Endothelial cell of umbilical vein (primary cell): ENCODE measurements at regions not wholly inside any gene's neighbourhood (a gene's known extent, or its start where the extent isn't known, plus 50 kb on each side); places are given as distances from the start of the nearest gene placed in this dataset.

ENCODE experiments used
- BruUV-seq: library from RNA; stranded (reverse); fragments of 400-500 nt; replicated peaks from 2 replicates; lab custom pipeline; 2021; lab: Mats Ljungman, UMichigan
- CTCF ChIA-PET: fragments of 300-600, 350-600 bp; sonication (Branson Sonifier 250); formaldehyde crosslinking; loops from one replicate; lab custom pipeline; 2021; ENCODE audit warnings: antibody characterized with exemption, inconsistent platforms; lab: Charles Lee
- POLR2A ChIA-PET: fragments of 300-600, 350-600 bp; sonication (Branson Sonifier 250); formaldehyde crosslinking; loops from one replicate; lab custom pipeline; 2021; ENCODE audit warnings: antibody characterized with exemption, inconsistent platforms; lab: Charles Lee
- DNase-seq: peaks from one replicate; pipeline ENCODE4 v3.0.0-alpha.2; 2011; ENCODE audit warnings: low read depth, low spot score
- FAIRE-seq: peaks from 2 replicates; lab custom pipeline; 2011; peaks lifted over from hg19 to GRCh38; lab: Jason Lieb, UNC
- H2AFZ ChIP-seq: 2 replicates; pipeline ENCODE4 v1.6.0; 2012; ENCODE audit warnings: low read depth, low read length, control low read depth, inconsistent platforms
- H3K27ac ChIP-seq: 2 replicates; pipeline ENCODE4 v1.5.1; 2011; ENCODE audit warnings: low read depth, mild to moderate bottlenecking, control low read depth, low read length, moderate library complexity; ENCODE audit not compliant: insufficient read depth
- H3K27me3 ChIP-seq, 2 experiments: 2 replicates each; pipeline versions ENCODE4 v1.6.0 to v1.6.1; 2011; ENCODE audit warnings: low read length in 2 of 2, mixed read lengths in 1 of 2; ENCODE audit not compliant: control insufficient read depth in 2 of 2, insufficient read depth in 2 of 2
- H3K36me3 ChIP-seq, 2 experiments: 2 replicates in 1 of 2; 3 replicates in 1 of 2; pipeline ENCODE4 v1.5.1; 2011; ENCODE audit warnings: low read length in 2 of 2, mild to moderate bottlenecking in 1 of 2, moderate library complexity in 1 of 2; ENCODE audit not compliant: control insufficient read depth in 2 of 2, insufficient read depth in 2 of 2; ENCODE audit errors: extremely low read depth in 1 of 2
- H3K4me1 ChIP-seq: 3 replicates; pipeline ENCODE4 v1.5.1; 2011; ENCODE audit warnings: mild to moderate bottlenecking, low read length; ENCODE audit not compliant: control insufficient read depth, insufficient read depth; ENCODE audit errors: extremely low read depth
- H3K4me2 ChIP-seq: 2 replicates; pipeline ENCODE4 v1.6.1; 2011; ENCODE audit warnings: low read length, control low read depth, mixed read lengths; ENCODE audit not compliant: insufficient read depth
- H3K4me3 ChIP-seq, 3 experiments: fragments of 200-600 bp in 1 of 3; sonication (generic), shearing (Covaris generic) in 1 of 3; replicated peaks in 1 of 3; 2 replicates each; pipeline ENCODE4 v1.5.1; 2011 to 2016; ENCODE audit warnings: control low read depth in 3 of 3, low read length in 3 of 3, mild to moderate bottlenecking in 2 of 3, inconsistent platforms in 1 of 3, low read depth in 1 of 3, moderate library complexity in 1 of 3; ENCODE audit not compliant: insufficient read depth in 1 of 3
- H3K79me2 ChIP-seq: 2 replicates; pipeline ENCODE4 v1.6.0; 2012; ENCODE audit warnings: low read length, inconsistent platforms; ENCODE audit not compliant: control insufficient read depth, insufficient read depth
- H3K9ac ChIP-seq: replicated peaks from 2 replicates; pipeline ENCODE3; 2011; ENCODE audit warnings: low read length, control low read depth; ENCODE audit not compliant: insufficient read depth; ENCODE audit errors: extremely low read depth
- H3K9me1 ChIP-seq: replicated peaks from 3 replicates; pipeline ENCODE4 v1.6.0; 2011; ENCODE audit warnings: mild to moderate bottlenecking, low read length; ENCODE audit not compliant: control insufficient read depth, insufficient read depth; ENCODE audit errors: extremely low read depth
- H3K9me3 ChIP-seq: replicated peaks from 2 replicates; pipeline ENCODE4 v1.5.1; 2012; ENCODE audit warnings: low read length, inconsistent platforms; ENCODE audit not compliant: control insufficient read depth, insufficient read depth
- H4K20me1 ChIP-seq: replicated peaks from 2 replicates; pipeline ENCODE3; 2011; ENCODE audit warnings: mild to moderate bottlenecking, low read length; ENCODE audit not compliant: control insufficient read depth, insufficient read depth; ENCODE audit errors: extremely low read depth
- EZH2 ChIP-seq: IDR thresholded peaks from 2 replicates; pipeline ENCODE4 v1.6.1; 2012; ENCODE audit warnings: borderline replicate concordance, low read depth, mild to moderate bottlenecking, moderate library complexity, low read length, inconsistent platforms; ENCODE audit not compliant: severe bottlenecking
- FOS ChIP-seq: IDR thresholded peaks from 2 replicates; pipeline ENCODE4 v1.6.1; 2011; ENCODE audit warnings: mild to moderate bottlenecking, low read length, moderate library complexity, borderline replicate concordance; ENCODE audit not compliant: insufficient read depth
- GATA2 ChIP-seq: IDR thresholded peaks from 2 replicates; pipeline ENCODE4 v1.7.0; 2011; ENCODE audit warnings: low read depth, mild to moderate bottlenecking, moderate library complexity, mixed read lengths, low read length; ENCODE audit not compliant: insufficient read length, insufficient read depth
- JUN ChIP-seq: IDR thresholded peaks from 2 replicates; pipeline ENCODE4 v1.6.1; 2011; ENCODE audit warnings: borderline replicate concordance, low read depth; ENCODE audit not compliant: insufficient read length, insufficient read depth
- MAX ChIP-seq: IDR thresholded peaks from 2 replicates; pipeline ENCODE4 v1.6.1; 2011; ENCODE audit not compliant: insufficient read depth, insufficient read length
- MYC ChIP-seq: IDR thresholded peaks from one replicate; pipeline ENCODE4 v1.6.1; 2011; ENCODE audit warnings: mild to moderate bottlenecking, low read depth, low read length
- POLR2A ChIP-seq: IDR thresholded peaks from 2 replicates; pipeline ENCODE4 v1.6.1; 2012; ENCODE audit warnings: low read depth, mild to moderate bottlenecking, control low read depth, low read length
- POLR2AphosphoS5 ChIP-seq: IDR thresholded peaks from 2 replicates; pipeline ENCODE4 v1.6.1; 2012; ENCODE audit warnings: low read depth, mild to moderate bottlenecking, control low read depth, low read length, moderate library complexity; ENCODE audit not compliant: insufficient read depth
- dilution Hi-C: fragments of 300-500 bp; cut with MboI; formaldehyde crosslinking; loops from one replicate; pipeline ENCODE4 v1.15.0; 2019; ENCODE audit warnings: low sequenced_read_pairs; ENCODE audit not compliant: extremely low pct_ligation_motif_present
- intact Hi-C: fragments of 100-400 bp; cut with micrococcal nuclease; formaldehyde crosslinking; loops from one replicate; pipeline ENCODE4 v1.10.0; 2022
- TF ChIP-seq, protein P1 (sequence below), 2 donors: IDR thresholded peaks; 1 replicate in 1 of 2; 2 replicates in 1 of 2; pipeline ENCODE4 v1.5.1; 2011; ENCODE audit warnings: low read length in 2 of 2, mild to moderate bottlenecking in 2 of 2, moderate library complexity in 2 of 2, control low read depth in 1 of 2, inconsistent platforms in 1 of 2, low read depth in 1 of 2; ENCODE audit not compliant: insufficient read depth in 1 of 2; ENCODE audit errors: extremely low read depth in 1 of 2

- no peaks in the 10 kb centered on the region for H3K36me3 ChIP-seq
- H3K9me3 ChIP-seq: no peaks in the 10 kb centered on the region
- ChIA-PET POLR2A (no interaction called here), CTCF (no interaction called here)
- H3K4me2 ChIP-seq: no peak overlapping the region
- no peak overlapping the region for H3K9ac ChIP-seq
- no TSS peak for BruUV-seq
- no peaks in the 10 kb centered on the region for H3K27me3 ChIP-seq
- no peak for FAIRE-seq
- H3K27ac ChIP-seq: no peak overlapping the region
- intact Hi-C loops: no loop called here
- no peaks in the 10 kb centered on the region for H3K4me1 ChIP-seq
- H3K9me1 ChIP-seq: no peaks in the 10 kb centered on the region
- no peaks in the 10 kb centered on the region for H4K20me1 ChIP-seq
- no peak overlapping the region for H3K4me3 ChIP-seq
- DNase-seq: no peak
- H2AFZ ChIP-seq: no peak overlapping the region
- dilution Hi-C loops: no loop called here
- no peak for TF ChIP-seq POLR2A
- TF ChIP-seq GATA2: no peak
- TF ChIP-seq MAX: no peak
- TF ChIP-seq, protein P1, sequence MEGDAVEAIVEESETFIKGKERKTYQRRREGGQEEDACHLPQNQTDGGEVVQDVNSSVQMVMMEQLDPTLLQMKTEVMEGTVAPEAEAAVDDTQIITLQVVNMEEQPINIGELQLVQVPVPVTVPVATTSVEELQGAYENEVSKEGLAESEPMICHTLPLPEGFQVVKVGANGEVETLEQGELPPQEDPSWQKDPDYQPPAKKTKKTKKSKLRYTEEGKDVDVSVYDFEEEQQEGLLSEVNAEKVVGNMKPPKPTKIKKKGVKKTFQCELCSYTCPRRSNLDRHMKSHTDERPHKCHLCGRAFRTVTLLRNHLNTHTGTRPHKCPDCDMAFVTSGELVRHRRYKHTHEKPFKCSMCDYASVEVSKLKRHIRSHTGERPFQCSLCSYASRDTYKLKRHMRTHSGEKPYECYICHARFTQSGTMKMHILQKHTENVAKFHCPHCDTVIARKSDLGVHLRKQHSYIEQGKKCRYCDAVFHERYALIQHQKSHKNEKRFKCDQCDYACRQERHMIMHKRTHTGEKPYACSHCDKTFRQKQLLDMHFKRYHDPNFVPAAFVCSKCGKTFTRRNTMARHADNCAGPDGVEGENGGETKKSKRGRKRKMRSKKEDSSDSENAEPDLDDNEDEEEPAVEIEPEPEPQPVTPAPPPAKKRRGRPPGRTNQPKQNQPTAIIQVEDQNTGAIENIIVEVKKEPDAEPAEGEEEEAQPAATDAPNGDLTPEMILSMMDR (IDR thresholded peaks at IDR 0.05; ENCODE audit: extremely low read depth in 1 of 2, insufficient read depth in 1 of 2, low read depth in 1 of 2, low read length in 2 of 2): no peak
- no peak for TF ChIP-seq JUN
- TF ChIP-seq MYC: no peak
- TF ChIP-seq FOS: no peak
- no peak for TF ChIP-seq EZH2
- no peak for TF ChIP-seq POLR2AphosphoS5
- no peaks in the 10 kb centered on the region for H3K79me2 ChIP-seq
Observed at GRCh38 chr7:125122173-125122572, 192.5 kb upstream of the POT1 start.
